Epithelial cell of esophagus (primary cell): ENCODE measurements at regions not wholly inside any gene's neighbourhood (a gene's known extent, or its start where the extent isn't known, plus 50 kb on each side); places are given as distances from the start of the nearest gene placed in this dataset.

Source experiments
- DNase-seq: peaks from one replicate; pipeline ENCODE4 v3.0.0; 2010; ENCODE audit warnings: low read depth
- H3K4me3 ChIP-seq: 2 replicates; pipeline ENCODE4 v1.5.1; 2011; ENCODE audit warnings: mild to moderate bottlenecking, low read length, control low read depth
- CTCF ChIP-seq: IDR thresholded peaks from 2 replicates; pipeline ENCODE4 v1.5.1; 2011; ENCODE audit warnings: low read depth, mild to moderate bottlenecking, low read length, control low read depth, inconsistent platforms; ENCODE audit not compliant: insufficient read depth; ENCODE audit errors: missing control alignments

GRCh38 chr1:182261655-182262054 is 129.9 kb downstream of the GLUL start:
- TF ChIP-seq CTCF, result no peak
- no peak for DNase-seq
- H3K4me3 ChIP-seq, result no peak overlapping the region

GRCh38 chr1:182260516-182260915 is 131.1 kb downstream of the GLUL start:
- no peak for DNase-seq
- no peak for TF ChIP-seq CTCF
- no peak overlapping the region for H3K4me3 ChIP-seq

- TF ChIP-seq CTCF, result no peak
- no peak for DNase-seq
- H3K4me3 ChIP-seq, result no peak overlapping the region
These were observed 131.6 kb downstream of the GLUL start for GRCh38 chr1:182259968-182260367.

GRCh38 chr1:182259229-182259872 is 132.2 kb downstream of the GLUL start:
- H3K4me3 ChIP-seq, result no peak overlapping the region
- no peak for DNase-seq
- no peak for TF ChIP-seq CTCF

GRCh38 chr1:182257369-182258063 is 134.1 kb downstream of the GLUL start:
- no peak for TF ChIP-seq CTCF
- H3K4me3 ChIP-seq, result no peak overlapping the region
- DNase-seq, result no peak

- H3K4me3 ChIP-seq, result no peak overlapping the region
- no peak for DNase-seq
- no peak for TF ChIP-seq CTCF
These were observed 134.7 kb downstream of the GLUL start for GRCh38 chr1:182256931-182257330.

GRCh38 chr1:182255494-182255893 is 136.1 kb downstream of the GLUL start:
- H3K4me3 ChIP-seq, result no peak overlapping the region
- no peak for TF ChIP-seq CTCF
- DNase-seq, result no peak
